IPS-NIHi7 (cell line): ENCODE measurements at regions not wholly inside any gene's neighbourhood (a gene's known extent, or its start where the extent isn't known, plus 50 kb on each side); places are given as distances from the start of the nearest gene placed in this dataset.
"Not testable (repeated sequence)": the region's sequence is repeated elsewhere in the genome, so short reads cannot be mapped to it uniquely, and the experiment has no call there.

ENCODE experiments used
- DNase-seq: peaks from one replicate; pipeline ENCODE4 v3.0.0; 2012; ENCODE audit warnings: mixed read lengths; ENCODE audit errors: extremely low spot score

DNA sequence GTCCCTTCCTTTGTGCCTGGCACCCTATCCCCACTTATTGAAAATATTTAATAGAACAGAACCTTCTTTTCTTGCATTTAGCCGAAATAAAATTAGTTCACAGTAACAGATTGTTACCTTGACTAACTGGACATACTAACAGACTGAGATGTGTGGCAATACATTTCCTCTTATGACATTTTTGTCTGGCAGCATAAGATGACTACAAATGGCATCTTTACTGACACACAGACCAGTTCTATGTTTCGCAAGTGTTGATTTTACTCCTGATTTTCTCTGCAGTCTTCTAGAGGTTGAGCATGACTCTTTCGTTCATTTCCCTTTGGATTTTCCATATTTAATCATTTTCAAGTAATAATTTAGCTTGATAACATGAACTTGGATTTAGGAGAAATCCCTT lies 474.6 kb downstream of the CBLN4 start:
- no peak for DNase-seq

DNA sequence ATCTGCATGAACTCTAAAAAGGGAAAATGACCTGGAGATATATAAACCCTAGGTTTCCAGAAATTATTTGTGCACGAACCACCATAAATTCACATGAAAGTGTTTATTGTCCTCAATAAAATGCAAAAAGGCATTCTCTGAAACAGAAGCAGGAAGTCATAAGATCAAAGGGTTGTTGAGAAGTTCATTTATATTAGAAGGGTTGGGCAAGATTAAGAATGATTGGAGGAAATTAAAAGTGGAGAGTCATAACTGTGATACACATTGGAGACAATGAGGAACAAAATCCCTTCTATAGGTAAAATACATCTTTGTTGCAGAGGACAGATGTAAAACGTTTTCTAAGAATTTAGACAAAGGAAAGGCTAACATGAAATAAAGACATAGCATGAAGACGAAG lies 476.8 kb downstream of the CBLN4 start:
- no peak for DNase-seq

DNA sequence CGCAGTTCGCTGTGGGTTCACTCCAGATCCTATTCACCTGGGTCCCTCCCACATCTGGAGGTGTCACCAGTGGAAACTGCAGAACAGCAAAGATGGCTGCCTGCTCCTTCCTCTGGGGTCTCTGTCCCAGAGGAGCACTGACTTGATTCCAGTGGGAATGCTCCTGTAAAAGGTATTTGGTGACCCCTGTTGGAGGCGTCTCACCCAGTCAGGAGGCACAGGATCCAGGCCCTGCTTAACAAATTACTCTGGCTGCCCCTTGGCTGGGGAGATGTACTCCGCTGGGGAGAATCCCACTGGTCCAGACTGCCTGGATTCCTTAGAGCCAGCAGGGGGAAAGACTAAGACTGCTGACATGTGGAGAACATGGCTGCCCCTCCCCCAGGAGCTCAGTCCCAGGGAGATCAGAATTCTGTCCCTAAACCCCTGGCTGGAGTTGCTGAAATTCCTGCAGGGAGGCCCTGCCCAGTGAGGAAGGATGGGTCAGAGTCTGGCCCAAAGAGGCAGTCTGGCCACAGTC lies 483.0 kb downstream of the CBLN4 start:
- no peak for DNase-seq

DNA sequence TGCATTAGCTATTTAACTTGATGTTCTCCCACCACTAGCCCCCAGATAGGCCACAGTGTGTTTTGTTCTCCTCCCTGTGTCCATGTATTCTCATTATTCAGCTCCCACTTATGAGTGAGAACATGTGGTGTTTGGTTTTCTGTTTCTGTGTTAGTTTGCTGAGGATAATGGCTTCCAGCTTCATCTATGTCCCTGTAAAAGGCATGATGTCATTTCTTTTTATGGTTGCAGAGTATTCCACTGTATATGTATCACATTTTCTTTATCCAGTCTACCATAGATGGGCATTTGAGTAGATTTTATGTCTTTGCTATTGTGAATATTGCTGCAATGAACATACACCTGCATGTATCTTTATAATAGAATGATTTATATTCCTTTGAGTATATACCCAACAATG lies 487.7 kb downstream of the CBLN4 start:
- not testable (repeated sequence) for DNase-seq

DNA sequence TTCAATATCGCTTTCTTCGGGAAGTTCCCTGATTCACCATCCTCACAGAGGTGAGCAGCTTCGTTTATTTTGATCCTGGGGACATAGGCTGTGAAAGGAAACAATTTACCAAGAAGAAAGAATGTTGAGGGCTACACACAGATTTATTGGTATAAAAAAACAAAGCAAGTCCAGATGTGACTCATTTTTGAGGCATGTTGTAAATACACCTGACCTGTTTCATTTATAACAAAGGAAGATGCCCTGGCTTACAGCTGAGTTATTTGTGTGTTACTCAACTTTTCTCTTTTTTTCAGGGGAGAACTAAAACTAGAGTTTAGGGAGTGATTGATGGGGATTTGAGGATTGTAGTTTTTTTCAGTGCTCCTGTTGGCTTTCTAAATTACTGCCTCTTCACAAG lies 489.5 kb downstream of the CBLN4 start:
- DNase-seq, result no peak

DNA sequence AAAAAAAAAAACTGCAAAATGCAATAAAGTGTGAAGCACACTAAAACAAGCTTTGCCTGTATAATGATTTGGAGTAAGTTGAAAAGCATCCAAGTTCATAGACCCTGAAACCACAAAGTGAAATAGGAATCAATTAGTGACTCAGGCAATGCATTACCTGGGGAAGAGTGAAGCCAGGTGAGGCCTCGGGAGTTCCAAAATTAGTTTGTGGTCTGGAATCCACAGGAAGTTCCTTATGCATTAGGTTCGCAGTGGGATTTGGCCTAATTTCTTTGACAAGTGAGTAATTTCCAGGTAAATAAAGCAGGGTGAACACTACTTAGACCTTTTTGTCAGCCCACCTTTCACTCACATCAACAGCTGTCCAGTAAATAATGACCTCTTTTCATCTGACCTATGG lies 490.8 kb downstream of the CBLN4 start:
- no peak for DNase-seq

DNA sequence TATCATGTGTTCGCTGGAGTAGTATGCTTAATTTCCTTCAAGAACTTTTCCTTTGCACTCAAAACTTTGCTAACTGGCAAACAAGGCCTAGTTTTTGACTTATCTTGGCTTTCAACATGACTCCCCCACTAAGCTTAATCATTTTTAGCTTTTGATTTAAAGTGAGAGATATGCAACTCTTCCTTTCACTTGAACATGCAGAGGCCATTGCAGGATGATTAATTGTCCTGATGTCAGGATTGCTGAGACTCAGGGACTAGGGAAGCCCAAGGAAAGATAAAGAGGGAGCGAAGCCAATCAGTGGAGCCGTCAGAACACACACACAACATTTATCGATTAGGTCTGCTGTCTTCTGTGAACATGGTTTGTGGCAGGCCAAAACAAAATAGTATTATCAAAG lies 491.4 kb downstream of the CBLN4 start:
- no peak for DNase-seq

DNA sequence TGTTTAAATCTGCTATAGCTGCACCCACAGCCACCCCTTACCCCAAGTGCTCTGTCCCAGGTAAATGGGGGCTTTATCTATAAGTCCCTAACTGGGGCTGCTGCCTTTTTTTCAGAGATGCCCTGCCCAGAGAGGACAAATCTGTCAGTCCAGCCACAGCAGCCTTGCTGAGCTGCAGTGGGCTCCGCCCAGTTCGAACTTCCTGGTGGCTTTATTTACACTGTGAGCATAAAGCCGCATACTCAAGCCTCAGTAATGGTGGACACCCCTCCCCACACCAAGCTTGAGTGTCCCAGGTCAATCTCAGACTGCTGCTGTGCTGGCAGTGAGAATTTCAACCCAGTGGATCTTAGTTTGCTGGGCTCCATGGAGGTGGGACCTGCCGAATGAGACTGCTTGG lies 505.2 kb downstream of the CBLN4 start:
- no peak for DNase-seq

DNA sequence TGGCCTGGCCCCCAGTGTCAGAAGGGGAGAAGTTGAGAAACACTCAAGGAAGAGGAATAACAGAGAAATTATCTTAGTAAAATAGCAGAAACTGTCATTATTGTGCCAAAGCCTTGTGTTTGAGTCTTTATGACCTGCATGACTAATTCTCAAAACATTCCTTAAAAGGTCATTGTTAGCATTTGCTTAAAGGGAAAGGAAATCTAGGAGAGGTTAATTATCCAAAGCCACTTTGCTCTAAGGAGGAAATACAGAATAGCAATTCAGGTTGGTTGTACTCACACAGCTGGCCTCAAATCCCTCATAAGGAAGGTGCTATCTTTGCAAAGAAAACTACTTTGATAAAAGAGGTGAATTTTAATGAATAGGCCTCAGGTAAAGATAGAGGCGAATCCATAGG lies 516.7 kb downstream of the CBLN4 start:
- no peak for DNase-seq

DNA sequence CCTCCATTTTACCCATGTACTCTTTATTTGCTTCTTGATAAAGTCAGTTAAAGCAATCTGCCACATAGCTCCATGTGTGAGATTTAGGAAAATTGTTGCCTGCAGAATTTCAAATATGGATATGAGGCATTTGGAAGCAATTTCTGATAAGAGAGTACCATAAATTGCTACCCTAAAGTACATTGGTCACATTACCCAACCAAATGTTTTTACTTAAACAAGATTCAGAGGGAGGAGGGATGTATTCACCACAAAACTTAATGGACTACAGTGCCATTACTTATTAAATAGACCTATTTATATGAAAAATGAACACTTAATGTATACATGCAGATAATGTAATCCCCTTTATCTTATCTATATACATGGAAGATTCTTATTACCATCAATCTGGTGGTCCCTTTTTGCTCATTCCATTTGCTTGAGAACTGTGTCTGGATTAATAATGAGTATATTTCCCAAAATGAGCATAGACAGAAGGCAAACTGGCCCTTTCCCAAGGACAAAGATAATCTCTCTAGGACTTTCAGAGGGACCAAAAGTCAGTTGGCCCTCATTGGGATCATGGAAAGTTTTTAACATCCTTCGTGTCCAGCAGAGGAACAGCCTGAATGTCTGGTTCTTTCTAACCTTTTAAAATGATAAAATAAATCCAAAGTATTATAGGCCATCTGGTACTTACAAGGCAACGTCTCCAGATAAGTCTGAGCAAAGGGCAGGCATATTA lies 526.4 kb downstream of the CBLN4 start:
- DNase-seq, result no peak

DNA sequence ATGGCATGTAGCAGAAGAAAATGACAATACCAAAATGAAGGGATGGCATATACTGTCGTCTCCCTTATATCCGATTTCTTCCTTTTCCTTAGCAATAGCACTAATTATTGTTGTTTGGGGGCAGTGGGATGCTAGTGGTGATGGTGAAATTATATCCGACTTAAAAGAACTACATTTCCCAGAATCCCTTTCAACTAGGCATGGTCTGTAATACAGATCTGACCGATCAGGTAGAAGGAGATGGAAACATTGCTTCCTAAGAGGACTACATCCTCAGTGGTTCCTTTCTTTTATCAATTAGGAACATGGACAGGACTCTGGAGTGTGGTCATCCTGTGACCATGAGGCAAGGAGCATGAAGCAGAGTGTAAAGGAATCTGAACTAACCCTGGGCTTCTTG lies 532.6 kb downstream of the CBLN4 start:
- peak; percentile 23 for DNase-seq

DNA sequence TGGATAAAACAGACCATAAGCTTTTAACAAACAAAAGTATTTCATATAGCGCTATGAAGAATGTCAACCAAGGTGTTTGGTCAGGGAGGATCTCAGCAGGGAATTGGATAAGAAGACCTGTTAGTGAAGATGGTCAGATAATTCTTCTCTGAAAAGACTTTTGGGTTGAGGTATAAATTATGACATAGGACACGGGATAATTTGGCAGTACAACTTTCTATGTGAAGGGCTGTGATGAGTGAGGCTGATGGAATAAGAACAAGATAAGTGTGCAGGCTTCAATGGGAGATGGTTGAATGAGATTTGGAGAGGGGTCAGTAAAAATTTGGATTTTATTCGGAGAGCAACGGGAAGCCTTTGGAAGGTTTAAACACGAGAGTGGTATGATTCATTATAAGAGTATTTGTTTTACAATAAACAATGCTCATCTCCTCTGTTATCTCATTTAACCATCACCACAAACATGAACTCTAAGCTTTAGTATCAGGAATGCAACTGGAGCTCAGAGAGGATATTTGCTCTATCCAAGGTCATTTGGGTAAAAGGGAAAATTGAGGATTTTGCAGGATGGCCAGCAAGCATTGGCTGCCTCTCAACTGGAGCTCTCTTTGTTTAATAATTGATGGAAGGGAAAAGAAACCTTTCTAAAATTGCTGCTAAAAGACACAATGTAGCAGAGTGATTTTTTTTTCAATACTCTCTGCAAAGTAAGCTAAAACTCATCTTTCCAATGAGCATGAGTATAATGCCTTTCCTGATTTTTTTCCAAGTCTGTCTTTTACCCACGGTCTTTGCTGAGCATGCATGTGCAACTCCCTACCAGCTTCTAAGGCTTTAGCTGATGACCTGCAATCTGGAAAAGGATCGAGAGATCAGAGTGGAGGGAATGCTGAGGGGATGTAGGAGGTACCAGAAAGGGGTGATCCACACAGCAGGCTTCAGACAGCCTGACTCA lies 534.0 kb downstream of the CBLN4 start:
- no peak for DNase-seq

DNA sequence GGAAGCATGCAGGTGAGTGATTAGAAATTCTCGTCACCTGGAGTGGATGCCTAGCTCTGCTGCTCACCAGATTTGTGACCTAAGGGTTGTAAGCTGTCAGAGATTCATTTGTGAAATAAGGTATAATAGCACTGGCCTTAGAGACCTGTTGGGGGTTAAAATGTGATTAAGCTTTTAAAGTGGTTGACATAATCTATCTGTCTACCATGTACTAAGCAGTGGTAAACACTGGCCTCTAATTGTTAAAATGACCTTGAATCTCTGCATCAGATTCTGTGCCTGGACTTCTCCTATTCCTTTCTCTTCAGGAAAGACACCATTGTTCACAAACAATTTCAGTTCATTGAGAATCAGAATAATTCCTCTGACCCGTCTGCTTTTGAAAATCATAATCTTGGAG lies 536.2 kb downstream of the CBLN4 start:
- no peak for DNase-seq

DNA sequence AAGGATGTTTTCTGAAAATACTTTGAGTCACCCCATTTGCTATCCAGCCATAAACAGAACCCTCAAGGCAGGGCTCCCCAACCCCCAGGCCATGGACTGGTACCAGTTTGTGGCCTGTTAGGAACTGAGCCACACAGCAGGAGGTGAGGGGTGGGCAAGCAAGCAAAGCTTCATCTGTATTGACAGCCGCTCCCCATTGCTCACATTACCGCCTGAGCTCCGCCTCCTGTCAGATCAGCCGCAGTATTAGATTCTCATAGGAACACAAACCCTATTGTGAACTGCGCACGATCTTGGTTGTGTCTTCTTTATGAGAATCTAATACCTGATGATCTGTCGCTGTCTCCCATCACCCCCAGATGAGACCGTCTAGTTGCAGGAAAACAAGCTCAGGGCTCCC lies 543.8 kb downstream of the CBLN4 start:
- DNase-seq, result no peak

DNA sequence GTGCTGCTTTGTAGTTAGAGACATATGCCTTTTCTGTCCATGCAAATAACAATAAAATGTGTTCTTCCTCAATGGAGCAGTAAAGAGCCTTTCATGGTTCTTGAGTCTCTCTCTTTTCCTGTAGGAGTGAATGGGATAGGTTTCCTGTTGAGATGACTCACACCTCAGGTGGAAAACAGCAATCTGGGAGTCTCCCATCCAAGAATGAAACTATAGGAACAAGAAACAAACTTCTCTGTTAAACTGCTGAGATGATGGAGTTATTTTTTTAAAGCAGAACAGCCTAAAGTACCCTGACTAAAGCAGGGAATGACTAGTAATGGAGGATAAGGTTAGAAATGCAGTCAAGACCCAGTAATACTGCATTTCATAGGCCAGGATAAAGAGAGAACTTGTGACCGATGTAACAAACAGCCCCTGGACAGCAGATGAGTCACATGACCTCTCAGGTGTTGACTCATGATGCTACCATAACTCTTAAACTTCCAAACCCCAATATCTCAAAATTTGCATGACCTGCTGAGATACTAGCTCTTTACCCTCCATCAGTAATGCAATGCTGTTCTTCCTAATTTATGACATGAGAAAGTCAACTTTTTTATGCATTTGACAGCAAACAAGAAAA lies 548.9 kb downstream of the CBLN4 start:
- DNase-seq, result no peak

DNA sequence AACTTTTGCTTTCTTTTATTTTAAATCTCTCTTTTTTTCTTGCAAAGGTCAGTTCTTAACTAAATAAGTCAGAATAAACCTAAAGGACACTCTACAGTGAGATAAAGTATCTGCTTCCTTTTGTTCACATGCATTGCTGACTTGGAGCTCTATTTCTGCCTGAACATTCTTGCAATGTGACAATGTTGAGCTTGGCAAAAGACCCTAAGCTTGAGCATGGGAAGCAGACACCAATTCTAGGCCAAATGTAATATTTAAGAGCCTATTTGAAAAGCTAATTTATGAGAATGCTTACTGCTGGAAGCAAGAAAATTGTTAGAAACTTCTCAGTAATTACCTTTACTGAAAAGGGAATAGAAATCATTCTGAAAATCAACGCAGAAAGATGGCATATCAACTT lies 556.2 kb downstream of the CBLN4 start:
- DNase-seq, result no peak

DNA sequence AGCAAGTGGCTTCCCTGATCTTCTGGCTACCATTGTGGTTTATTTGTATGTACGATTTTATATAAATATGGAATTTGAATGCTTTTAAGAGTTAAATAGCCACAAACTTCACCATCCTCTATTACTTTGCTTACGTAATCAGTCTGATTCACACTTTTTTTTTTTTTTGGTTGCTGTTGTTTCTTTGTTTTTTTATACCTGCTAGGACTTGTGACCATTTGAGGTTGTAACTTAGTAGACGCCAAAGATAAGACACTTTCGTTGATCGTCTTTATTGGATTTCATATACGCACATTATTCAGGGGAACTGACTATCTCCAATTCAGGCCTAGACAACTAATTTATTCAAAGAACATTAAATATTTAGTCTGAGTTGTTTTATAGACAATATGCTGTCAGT lies 559.0 kb downstream of the CBLN4 start:
- no peak for DNase-seq

DNA sequence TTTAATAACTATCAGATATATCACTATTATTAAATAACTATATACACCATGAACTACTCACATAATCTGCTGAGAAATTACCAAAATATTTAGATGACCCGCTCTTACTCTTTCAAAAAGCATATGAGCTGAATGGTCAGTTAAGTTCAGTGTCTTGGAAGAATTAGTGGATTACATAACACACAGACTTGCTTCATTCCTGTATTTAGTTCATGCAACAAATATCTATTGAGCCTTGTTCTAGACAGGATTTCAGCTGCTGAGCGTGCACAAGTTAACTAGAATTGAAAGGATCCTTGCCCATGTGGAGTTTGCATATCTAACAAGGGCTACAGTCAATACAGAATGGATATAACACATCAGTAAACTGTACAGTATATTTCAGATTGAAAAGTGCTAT lies 566.2 kb downstream of the CBLN4 start:
- DNase-seq, result no peak

DNA sequence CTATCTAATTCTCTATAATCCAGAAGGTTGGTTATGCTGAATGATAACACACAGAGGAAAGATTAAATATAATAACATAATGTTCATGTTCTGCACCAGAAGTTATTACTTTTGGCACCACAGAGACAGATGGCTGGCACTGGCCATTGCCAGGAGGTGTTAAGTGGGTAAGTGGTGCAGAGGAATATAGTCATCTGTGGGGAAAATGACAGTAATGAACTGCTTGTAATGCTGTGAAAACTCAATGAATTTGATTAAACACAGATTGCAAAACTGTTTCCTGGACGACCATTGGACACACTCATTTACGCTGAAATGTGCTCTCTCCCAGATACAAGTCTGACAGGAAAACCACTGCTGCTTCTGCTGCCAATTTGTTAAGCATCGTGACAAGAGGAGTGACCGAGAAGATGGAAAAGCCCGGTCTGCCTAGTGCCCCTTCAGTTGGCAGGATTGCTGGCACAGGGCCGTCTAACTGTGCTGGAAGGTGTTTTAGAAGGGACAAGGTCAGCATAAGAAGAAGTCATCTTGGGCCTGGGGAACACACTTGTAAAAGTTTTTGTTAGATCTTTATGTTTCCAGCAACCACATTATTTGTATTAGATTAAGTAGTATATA lies 567.4 kb downstream of the CBLN4 start:
- no peak for DNase-seq

DNA sequence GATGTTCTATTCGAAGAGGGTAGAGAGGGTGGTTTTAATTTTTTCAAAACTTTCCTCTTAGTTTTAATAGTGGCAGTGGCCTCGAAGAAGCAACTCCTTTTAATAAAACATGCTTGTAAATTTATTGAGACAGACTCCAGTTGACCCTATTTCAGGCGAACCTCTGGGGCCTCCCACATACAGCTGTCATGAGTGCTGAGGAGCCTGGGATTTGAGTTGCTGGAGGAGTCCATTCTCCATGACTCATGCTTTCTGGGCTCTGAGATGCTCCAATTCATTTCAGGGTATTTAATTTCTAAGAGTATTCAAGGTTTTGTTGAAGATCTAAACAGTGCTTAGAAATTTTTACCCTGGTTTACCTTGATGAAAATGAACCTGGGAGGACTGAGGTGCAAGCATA lies 580.4 kb downstream of the CBLN4 start:
- DNase-seq, result no peak

DNA sequence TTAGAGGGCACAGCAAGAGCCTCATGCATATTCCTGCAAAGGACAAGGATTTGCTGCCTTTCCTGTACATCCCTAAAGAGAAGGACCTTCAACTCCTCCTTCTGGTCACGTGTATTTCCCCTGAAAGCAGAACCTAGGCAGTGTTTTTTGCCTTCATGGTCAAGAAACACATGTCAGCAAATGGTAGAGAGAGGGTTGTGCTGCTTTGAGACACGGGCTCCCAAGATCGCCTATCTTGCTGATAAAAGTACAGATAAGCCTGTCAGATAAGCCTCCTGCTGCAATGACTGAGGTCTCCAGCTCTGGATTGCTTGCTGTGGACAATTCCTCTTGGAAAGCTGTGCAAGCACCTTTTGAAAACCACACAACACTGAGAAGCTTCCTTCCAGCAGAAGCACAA lies 580.8 kb downstream of the CBLN4 start:
- DNase-seq, result no peak

DNA sequence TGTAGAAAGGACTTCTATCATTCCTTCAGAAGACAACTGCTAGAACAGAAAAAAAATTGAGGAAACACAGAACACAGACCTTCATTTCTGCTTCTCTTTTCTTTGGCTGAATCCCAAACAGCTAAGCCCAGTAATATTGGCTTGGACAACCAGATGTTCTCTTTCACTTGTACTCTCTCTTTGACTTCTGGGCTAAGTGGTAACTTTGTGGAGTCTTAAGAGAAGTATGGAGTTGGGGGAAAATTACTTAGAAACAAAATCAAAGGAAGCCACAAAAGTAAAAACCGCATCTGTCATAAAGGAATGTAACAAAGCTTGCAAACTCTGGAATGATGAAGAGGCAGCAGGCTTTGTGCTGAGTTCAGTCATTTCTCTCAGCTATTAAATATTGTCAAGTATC lies 587.5 kb downstream of the CBLN4 start:
- DNase-seq, result no peak
